ENCODE measurements at regions not wholly inside any gene's neighbourhood (a gene's known extent, or its start where the extent isn't known, plus 50 kb on each side); places are given as distances from the start of the nearest gene placed in this dataset.

GRCh38 chr2:203811491-203812221 lies 55.9 kb upstream of the CTLA4 start (continued):
- TF ChIP-seq MAZ (IDR thresholded peaks at IDR 0.05; ENCODE audit: borderline replicate concordance, low read depth, low read length) = no peak
- no peak for TF ChIP-seq MAZ (CRISPR knock-in tag; IDR thresholded peaks at IDR 0.05; ENCODE audit: low read depth)
- no peak for TF ChIP-seq ZNF326 (CRISPR knock-in tag; IDR thresholded peaks at IDR 0.05; ENCODE audit: borderline replicate concordance)
- TF ChIP-seq HOMEZ (CRISPR knock-in tag; IDR thresholded peaks at IDR 0.05; ENCODE audit: low read depth) = peak; percentile 70; the same call in 1 of the 2 replicates
- TF ChIP-seq SCMH1 (CRISPR knock-in tag; IDR thresholded peaks at IDR 0.05; ENCODE audit: borderline replicate concordance) = no peak
- no peak for TF ChIP-seq ZSCAN9 (CRISPR knock-in tag; IDR thresholded peaks at IDR 0.05; ENCODE audit: borderline replicate concordance)
- TF ChIP-seq ZNF737 (CRISPR knock-in tag; IDR thresholded peaks at IDR 0.05; ENCODE audit: borderline replicate concordance) = no peak
- TF ChIP-seq FOXC1 (CRISPR knock-in tag; IDR thresholded peaks at IDR 0.05; ENCODE audit: borderline replicate concordance) = no peak
- TF ChIP-seq SP5 (CRISPR knock-in tag; IDR thresholded peaks at IDR 0.05; ENCODE audit: borderline replicate concordance, low read depth) = peak; percentile 52; the same call in 1 of the 2 replicates
- TF ChIP-seq TCF7L2 (IDR thresholded peaks at IDR 0.05; ENCODE audit: low read depth, low read length) = no peak
- no peak for TF ChIP-seq MIXL1 (CRISPR knock-in tag; IDR thresholded peaks at IDR 0.05)
- TF ChIP-seq ZNF569 (CRISPR knock-in tag; IDR thresholded peaks at IDR 0.05; ENCODE audit: borderline replicate concordance) = no peak
- TF ChIP-seq TARDBP (CRISPR knock-in tag; IDR thresholded peaks at IDR 0.05) = no peak
- TF ChIP-seq ZNF572 (CRISPR knock-in tag; IDR thresholded peaks at IDR 0.05) = no peak
- TF ChIP-seq ZNF557 (CRISPR knock-in tag; IDR thresholded peaks at IDR 0.05) = no peak
- TF ChIP-seq MATR3 (CRISPR knock-in tag; IDR thresholded peaks at IDR 0.05) = no peak
- TF ChIP-seq ZNF451 (CRISPR knock-in tag; IDR thresholded peaks at IDR 0.05) = no peak
- no peak for TF ChIP-seq BCLAF1 (IDR thresholded peaks at IDR 0.05)
- 0 out of 2 replicates have a peak, but pooled peaks have one; percentile 35 for TF ChIP-seq ZNF205 (CRISPR knock-in tag; IDR thresholded peaks at IDR 0.05)
- peak; percentile 67; the same call in 1 of the 2 replicates for TF ChIP-seq HDAC2 (CRISPR knock-in tag; IDR thresholded peaks at IDR 0.05)
- TF ChIP-seq NR2F6 (IDR thresholded peaks at IDR 0.05) = no peak
- TF ChIP-seq NR2F6 (CRISPR knock-in tag; IDR thresholded peaks at IDR 0.05) = 0 out of 2 replicates have a peak, but pooled peaks have one; percentile 39
- TF ChIP-seq ZNF713 (CRISPR knock-in tag; IDR thresholded peaks at IDR 0.05) = no peak
- TF ChIP-seq ZFP37 (CRISPR knock-in tag; IDR thresholded peaks at IDR 0.05; ENCODE audit: borderline replicate concordance) = no peak
- no peak for TF ChIP-seq NFIB (CRISPR knock-in tag; IDR thresholded peaks at IDR 0.05; ENCODE audit: borderline replicate concordance)
- TF ChIP-seq TIGD3 (CRISPR knock-in tag; IDR thresholded peaks at IDR 0.05; ENCODE audit: borderline replicate concordance) = no peak
- TF ChIP-seq SMC3 (IDR thresholded peaks at IDR 0.05; ENCODE audit: low read length) = no peak
- TF ChIP-seq TEAD3 (CRISPR knock-in tag; optimal IDR thresholded peaks at IDR 0.05; ENCODE audit: borderline replicate concordance) = peak; percentile 74
- TF ChIP-seq ZSCAN21 (CRISPR knock-in tag; IDR thresholded peaks at IDR 0.05; ENCODE audit: borderline replicate concordance) = no peak

All from HepG2 (cell line).